ENCODE measurements at regions not wholly inside any gene's neighbourhood (a gene's known extent, or its start where the extent isn't known, plus 50 kb on each side); places are given as distances from the start of the nearest gene placed in this dataset.

- peak; percentile 13; the same call in 1 of the 2 replicates for ATAC-seq (ENCODE audit: low read depth)
- no peaks in the 10 kb centered on the region for H3K9me1 ChIP-seq (ENCODE audit: insufficient read depth, low read length)
These were observed 66.6 kb upstream of the TMEM97 start for GRCh38 chr17:28252436-28252835.

More at GRCh38 chr17:28252436-28252835, 66.6 kb upstream of the TMEM97 start:
- ChIA-PET POLR2A (ENCODE audit: unreplicated experiment) (no interaction called here), CTCF (interaction anchor here (0.6 to 1.1 kb wide), 2 partner anchors 18 to 37 kb away, joined by 3 to 4 read pairs; no protein-coding TSS in a partner anchor)
- no peak overlapping the region for H3K14ac ChIP-seq (replicated peaks; ENCODE audit: low read depth, low read length)
- no peaks in the 10 kb centered on the region for H3K4me1 ChIP-seq (ENCODE audit: control insufficient read depth, insufficient read depth, low read length)
- no peak overlapping the region for H3K4me3 ChIP-seq (ENCODE audit: insufficient read depth, low read depth, low read length)
- H4K91ac ChIP-seq (ENCODE audit: insufficient read depth, low read depth, low read length): no peak overlapping the region
- H2BK5ac ChIP-seq (ENCODE audit: low read depth, low read length, poor library complexity, severe bottlenecking): no peak overlapping the region
- no peak overlapping the region for H3K23ac ChIP-seq (ENCODE audit: low read depth, low read length)
- DNase-seq: peak; percentile 62
- H2AK5ac ChIP-seq (ENCODE audit: low read depth, low read length): no peak overlapping the region
- dilution Hi-C loops (cut with HindIII; ENCODE audit: low sequenced_read_pairs, unreplicated experiment) (no loop called here), intact Hi-C loops (cut with micrococcal nuclease) (loop anchor here (5.0 kb wide), 1 partner anchor 80 kb away; no protein-coding TSS in a partner anchor), in situ Hi-C loops (cut with MboI; ENCODE audit: low sequenced_read_pairs) (no loop called here)
- no peak overlapping the region for H2AK9ac ChIP-seq (replicated peaks; ENCODE audit: low read depth, low read length, poor library complexity)
- TF ChIP-seq RCOR1 (IDR thresholded peaks at IDR 0.05; ENCODE audit: insufficient replicate concordance, low read length) (no peak), FOS (IDR thresholded peaks at IDR 0.05; ENCODE audit: low read depth, low read length) (peak; percentile 49), BHLHE40 (IDR thresholded peaks at IDR 0.05; ENCODE audit: low read depth, low read length) (no peak)
- H3K4me2 ChIP-seq (ENCODE audit: low read depth, low read length): no peak overlapping the region
- H3K9me3 ChIP-seq (ENCODE audit: control insufficient read depth, insufficient read depth, low read length): no peaks in the 10 kb centered on the region
- no peak overlapping the region for H2BK20ac ChIP-seq (ENCODE audit: low read depth, low read length)
- H3K79me1 ChIP-seq (ENCODE audit: low read depth in 1 of 2, low read length in 2 of 2): no peaks in the 10 kb centered on the region
- no peak overlapping the region for H3K18ac ChIP-seq (ENCODE audit: low read depth, low read length)
- H4K20me1 ChIP-seq (ENCODE audit: insufficient read depth, low read length): no peaks in the 10 kb centered on the region
- no peak overlapping the region for H2BK120ac ChIP-seq (ENCODE audit: low read depth, low read length)
- H4K8ac ChIP-seq (ENCODE audit: low read depth in 2 of 2, low read length in 2 of 2): no peak overlapping the region
- H3K27me3 ChIP-seq (ENCODE audit: control insufficient read depth, insufficient read depth, low read length): peaks cover 20% of the 10 kb centered on the region
- no peaks in the 10 kb centered on the region for H3K36me3 ChIP-seq (ENCODE audit: control insufficient read depth, insufficient read depth, low read length)
- H3K56ac ChIP-seq (ENCODE audit: extremely low read depth, insufficient read depth, low read length): no peak overlapping the region
- WGBS, 2 experiments (ENCODE audit: extremely low coverage in 2 of 2, insufficient read length in 1 of 2): 45% methylated on average over 3 of the region's 7 CpGs; no CpG with 5 or more reads in 1 of the 2 experiments
- peak overlapping the region; percentile 39 for H2AFZ ChIP-seq (replicated peaks; ENCODE audit: low read length, poor library complexity)
- H3K9ac ChIP-seq (ENCODE audit: low read depth, low read length): no peak overlapping the region
- H2BK15ac ChIP-seq (ENCODE audit: low read depth, low read length): no peak overlapping the region
- no peak overlapping the region for H3K27ac ChIP-seq (ENCODE audit: insufficient read depth, low read length)
- BruUV-seq (replicated peaks): no TSS peak
- no peak overlapping the region for H3K4ac ChIP-seq (ENCODE audit: low read depth, low read length)
- no peak overlapping the region for H4K5ac ChIP-seq (ENCODE audit: low read depth, low read length)
